GM12878 (cell line): ENCODE measurements at regions not wholly inside any gene's neighbourhood (a gene's known extent, or its start where the extent isn't known, plus 50 kb on each side); places are given as distances from the start of the nearest gene placed in this dataset.

ENCODE experiments used
- MAX ChIP-seq: IDR thresholded peaks from 2 replicates; pipeline ENCODE4 v1.6.1; 2012; ENCODE audit warnings: low read depth, low read length, improper control_type of control experiment
- RELA ChIP-seq: fragments of 450-650 bp; IDR thresholded peaks from 2 replicates; pipeline ENCODE4 v1.8.0; 2014; ENCODE audit warnings: borderline replicate concordance; ENCODE audit not compliant: partially characterized antibody

GRCh38 chr17:77606146-77606864 is 352.2 kb upstream of the TNRC6C start:
- no peak for TF ChIP-seq MAX
- no peak for TF ChIP-seq RELA
